NCI-H2227 treated with DMSO at 0.1 percent for 48 hours (cell line): ENCODE measurements at regions not wholly inside any gene's neighbourhood (a gene's known extent, or its start where the extent isn't known, plus 50 kb on each side); places are given as distances from the start of the nearest gene placed in this dataset.

ENCODE experiments used
- DNase-seq: peaks from one replicate; lab custom pipeline; 2025; lab: John Stamatoyannopoulos, UW

DNA sequence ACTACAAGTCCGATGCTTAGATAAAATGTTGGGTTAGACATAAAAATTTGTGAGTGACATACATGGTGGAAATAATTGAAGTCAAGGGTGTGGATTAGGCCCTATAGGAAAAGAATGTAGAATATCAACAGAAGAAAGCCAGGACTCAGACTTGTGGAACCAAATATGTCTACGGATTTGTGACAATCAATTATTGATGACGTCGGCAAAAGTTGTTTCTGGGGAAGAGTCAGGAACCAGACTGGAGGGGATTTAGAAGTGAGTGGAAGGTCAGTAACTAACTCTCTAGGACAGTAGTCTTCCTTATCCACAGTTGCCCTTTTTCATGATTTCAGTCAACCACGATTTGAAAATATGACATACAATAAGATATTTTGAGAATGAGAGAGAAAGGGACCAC is 130.9 kb upstream of the TANK start:
- no peak for DNase-seq

DNA sequence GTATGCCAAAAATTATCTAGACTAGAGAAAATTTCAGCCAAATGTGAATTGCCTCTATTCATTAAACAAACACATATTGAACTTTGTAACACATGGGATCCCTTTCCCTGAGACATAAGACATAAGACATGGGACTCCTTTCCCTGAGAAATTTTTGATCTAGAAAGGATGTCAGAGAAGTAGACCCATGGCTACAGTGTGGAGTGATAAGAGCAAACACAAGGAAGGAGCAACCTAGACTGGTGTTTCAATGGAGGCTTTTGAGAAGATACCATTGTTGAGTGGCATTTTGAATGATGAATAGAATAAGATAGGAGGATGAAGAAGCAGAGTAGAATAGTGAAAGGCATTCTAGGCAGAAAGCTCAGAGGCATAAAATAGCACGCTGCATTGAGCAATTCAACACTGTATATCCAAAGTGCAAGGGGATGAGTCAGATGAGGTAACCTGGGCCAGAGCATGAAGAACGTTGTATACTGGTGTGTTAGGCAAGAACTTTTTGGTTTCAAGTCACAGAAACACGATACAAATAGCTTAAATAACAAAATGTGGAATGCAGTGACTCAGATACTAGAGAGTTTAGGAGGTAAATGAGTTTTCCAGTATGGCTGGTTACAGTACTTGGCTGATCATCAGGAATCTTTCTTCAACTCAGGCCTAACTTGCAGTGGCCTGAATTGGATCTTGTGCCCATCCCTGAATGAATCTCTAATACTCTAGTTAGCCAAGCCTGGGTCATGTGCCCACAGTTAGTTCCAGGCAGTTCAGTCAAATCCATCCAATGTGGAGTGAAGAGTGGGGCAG is 129.8 kb upstream of the TANK start:
- DNase-seq = no peak

DNA sequence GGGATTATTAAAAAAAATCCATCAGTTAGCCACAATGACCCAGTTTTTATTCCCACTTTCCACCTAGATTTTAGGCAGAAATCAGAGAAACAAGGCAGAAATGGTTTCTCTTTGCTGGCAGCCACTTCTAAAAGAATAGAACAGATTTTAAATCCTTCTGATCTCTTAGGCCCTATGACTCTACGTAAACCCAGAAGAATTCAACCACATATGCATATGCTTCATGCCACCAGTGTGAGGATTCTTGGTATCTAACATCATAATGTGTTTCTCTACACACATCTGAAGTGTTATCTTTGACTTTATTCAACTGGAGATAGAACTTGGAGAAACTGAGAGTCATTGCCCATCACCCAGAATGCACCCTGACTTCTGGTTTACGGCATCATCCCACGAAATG is 128.7 kb upstream of the TANK start:
- DNase-seq = no peak

DNA sequence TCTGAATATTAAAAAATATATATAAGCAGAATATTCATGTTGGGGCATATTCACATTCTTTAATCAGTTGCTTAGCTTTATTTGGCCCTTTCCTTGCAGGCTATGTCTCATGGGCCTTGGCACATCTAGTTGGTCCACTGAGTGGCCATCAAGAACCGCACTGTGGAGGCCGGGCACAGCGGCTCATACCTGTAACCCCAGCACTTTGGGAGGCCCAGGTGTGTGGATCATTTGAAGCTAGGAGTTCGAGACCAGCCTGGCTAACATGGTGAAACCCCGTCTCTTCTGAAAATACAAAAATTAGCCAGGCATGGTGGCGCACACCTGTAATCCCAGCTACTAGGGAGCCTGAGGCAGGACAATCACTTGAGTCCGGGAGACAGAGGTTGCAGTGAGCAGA is 127.6 kb upstream of the TANK start:
- no peak for DNase-seq

DNA sequence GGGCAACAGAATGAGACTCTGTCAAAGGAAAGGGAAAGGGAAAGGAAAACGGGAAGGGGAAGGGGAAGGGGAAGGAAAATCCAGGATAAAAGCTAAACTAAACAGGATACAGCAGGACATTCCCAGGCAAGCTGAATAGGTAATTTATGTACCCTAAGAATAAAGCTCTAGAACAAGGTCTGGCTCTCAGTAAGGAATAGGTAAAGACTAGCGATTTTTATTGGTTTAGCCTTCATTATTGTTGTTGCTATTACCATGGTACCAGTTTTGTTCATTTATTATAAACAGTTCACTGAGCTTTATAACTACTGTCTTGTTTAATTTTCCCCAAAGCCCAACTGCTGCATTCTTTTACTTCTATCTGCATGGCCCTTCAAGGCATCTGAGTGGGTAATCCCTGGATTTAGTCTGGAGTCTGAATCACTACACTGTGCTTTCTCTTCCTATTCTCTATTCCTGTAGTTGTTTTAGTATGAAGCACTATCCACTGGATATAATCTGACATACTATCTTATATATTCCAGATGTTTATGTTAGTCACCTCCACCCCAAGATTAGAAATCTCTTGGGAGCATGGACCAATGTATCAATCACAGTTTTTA is 127.1 kb upstream of the TANK start:
- no peak for DNase-seq

DNA sequence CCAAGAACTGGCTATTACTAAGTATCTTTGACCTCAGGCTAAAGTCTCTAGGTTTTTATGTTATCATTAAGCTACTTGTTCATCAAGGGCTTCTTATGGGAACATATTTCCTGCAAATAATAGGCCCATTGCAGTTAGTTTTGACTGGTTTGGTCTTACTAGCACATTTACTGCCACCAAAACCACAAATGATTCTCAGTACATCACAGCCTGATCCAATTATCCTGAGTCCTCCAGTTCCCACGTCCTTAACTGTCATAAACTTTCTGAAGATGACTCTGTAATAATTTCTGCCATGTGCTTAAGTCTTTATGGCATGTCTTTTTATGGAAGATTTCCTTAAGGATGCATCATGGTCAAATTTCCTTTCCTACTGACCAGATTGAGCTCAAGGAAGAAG is 123.3 kb upstream of the TANK start:
- DNase-seq = no peak

DNA sequence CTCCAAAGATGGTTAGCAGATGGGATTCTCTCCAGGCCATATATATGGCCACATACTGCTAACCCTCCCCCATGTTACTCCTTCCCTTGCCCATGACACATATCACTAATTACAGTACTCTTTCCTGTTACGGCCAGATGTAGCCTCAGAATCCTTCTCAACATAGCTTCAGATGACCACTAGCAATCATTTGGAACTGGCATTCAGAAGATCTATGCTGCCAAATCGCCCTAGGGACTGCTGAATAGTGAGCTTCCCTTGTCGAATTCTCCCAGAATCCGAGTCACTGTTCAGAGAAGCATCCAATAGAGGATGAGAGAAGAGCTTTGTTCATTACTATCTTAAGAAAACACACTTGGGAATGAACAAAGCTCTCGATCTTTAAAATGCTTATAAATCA is 121.2 kb upstream of the TANK start:
- DNase-seq = no peak

DNA sequence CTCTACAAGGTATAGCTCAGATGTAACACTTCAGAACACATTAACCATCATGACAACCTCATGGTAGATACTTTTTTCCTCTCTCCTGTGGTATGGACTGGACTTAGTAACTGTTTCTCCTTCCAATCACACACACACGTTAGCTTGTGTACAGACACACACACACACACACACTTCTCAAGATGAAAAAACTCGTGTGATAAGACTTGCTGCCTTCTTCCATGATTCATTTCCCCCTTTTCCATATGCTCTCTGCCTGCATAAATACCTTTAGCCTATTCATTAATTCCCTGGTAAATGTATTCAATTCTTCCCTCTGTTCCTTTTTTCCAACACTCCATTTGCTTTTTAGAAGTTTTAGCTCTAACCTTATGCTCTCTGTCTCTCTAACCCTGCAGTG is 118.9 kb upstream of the TANK start:
- no peak for DNase-seq

DNA sequence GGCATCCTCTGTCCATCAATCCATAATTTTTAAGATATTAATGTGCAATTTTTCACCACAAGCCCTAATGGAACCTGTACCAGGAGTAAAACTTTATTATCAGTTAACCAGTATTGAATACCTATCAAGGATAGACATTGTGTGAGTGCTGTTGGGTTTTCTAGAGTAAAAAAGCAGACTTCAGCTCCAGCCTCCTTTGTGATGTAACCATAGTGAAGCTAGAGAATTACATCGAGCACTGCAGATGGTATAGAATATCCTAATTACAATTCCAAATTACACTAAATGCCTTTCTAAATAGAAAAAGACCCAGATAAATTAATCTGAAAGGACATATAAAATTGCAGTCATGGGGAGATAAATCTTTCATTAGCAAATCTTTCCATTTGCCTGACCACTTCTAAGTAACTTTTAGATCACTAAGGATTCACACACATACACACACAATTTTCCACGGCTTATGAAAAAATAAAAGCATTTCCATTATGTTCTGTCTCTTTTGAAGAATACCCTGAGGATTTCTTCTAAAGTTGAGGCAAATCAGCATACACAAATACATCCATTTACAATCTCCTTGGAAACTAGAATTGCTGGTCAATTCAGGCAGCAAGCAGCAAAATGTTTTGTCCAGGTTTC is 117.1 kb upstream of the TANK start:
- no peak for DNase-seq

DNA sequence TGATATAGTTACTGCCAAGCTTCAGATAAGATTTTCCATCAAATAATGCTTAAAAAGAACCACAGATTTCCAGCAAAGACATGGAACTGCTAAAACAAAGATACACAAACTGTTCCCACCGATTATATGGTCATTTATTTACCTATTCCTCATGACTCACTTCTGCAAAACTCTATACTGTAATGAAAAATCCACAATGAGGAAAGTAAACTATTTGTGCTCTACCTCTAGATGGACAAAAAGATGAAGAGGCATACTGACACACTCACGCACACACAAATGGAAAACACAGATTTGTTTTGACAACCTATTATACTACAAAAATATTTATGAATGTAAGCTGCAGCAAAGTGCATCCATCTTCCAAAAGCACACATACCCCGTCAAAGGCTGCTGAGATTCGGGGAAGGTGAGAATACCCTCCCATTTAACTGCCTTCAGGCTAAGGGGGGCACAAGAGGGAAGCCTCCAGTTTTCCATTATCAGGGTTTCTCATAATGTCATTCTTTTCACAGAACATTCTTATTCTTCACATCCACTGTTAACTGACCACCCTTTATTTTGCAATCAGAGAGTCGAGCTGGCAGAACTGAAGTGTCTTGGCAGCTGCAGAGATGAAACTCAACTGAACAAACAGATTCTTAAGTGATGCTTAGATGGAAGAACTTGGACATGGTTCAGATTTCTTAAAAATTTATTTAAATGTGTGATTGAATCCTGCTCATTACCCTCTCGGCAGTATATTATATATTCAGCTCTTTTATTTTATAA is 115.9 kb upstream of the TANK start:
- DNase-seq = no peak

DNA sequence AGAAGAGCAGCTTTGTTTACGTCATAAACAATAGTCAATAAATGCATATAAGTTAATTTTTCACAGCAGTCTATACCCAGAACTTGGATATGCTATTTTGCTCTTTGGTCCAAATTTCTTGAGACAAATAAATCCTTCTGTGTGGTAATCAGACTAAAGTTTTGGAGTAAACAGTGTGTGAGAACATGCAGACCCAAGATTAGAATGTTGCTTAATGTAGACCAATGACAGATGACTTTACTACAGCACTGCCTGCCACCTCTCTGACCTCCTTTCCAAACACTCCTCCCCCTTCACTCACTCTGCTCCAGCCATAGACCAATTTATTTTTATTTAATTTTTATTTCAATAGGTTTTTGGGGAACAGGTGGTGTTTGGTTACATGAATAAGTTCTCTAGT is 115.3 kb upstream of the TANK start:
- no peak for DNase-seq

DNA sequence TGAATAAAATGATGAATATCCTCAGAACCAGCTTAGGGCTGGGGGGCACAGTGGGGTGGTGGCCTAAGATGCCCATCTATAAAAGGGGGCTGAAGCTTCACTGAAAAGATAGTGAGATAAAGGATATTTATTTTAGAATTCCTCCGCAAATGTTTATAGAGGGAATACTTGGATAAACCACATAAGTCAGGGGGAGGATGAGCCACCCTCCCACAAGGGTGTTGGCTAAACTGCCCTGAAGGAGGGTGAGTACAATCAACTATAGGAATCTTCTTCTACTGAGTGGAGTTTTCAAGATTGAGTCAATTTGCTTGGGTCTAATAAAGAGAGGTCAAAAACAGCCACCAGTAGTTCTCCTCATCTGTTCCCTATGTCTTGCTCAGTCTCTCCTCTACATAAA is 114.5 kb upstream of the TANK start:
- no peak for DNase-seq

DNA sequence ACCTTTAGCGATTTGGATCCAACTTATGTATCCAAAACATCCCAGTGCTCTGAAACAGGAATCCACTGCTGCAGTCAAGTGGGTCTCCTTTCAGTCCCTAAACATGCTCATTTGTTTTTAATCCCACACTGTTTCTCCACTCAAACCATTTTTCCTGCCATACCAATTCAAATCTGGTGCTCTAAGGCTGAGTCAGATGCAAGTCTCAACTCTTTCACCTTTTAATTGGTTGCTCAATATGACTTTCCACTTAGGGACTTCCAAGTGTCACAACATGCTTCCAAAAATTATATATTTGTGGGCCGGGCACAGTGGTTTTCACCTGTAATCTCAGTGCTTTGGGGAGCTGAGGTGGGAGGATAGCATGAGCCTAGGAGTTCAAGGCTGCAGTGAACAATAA is 113.4 kb upstream of the TANK start:
- no peak for DNase-seq

DNA sequence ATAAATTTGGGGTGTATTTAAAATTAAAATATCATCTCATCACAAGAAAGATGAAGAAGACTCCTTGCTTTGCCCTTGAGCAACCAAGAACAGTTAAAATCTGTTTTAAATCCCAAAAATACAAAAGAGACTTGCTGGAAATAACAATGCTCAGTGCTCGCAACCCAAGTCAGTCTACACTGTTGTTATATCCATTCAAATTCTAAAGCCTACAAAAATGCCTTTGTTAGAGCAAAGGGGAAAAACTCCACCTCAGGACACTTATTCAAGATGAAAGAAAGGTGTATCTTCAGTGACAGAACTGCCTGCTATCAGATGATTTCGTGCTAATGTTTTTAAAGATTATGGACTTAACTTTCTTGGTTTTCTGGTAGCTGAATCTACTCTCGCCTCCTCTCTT is 111.9 kb upstream of the TANK start:
- no peak for DNase-seq

DNA sequence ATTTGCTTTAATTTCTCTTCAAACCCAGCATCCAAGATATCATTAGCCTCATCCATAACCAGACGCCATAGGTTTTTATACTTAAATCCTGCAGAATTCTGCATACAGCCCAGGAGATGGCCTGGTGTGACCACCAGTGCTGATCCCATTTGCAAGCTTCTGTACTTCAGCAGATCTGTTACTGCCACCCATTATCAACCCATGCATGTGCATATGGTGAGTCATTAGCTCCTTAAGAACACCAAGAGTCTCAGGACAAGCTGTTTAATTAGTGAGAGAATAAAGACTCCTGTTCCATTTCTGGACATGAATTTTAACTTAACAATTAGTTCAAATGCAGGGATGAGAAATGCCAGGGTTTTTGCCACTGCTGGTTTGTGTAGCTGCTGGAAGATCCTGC is 110.7 kb upstream of the TANK start:
- DNase-seq = no peak

DNA sequence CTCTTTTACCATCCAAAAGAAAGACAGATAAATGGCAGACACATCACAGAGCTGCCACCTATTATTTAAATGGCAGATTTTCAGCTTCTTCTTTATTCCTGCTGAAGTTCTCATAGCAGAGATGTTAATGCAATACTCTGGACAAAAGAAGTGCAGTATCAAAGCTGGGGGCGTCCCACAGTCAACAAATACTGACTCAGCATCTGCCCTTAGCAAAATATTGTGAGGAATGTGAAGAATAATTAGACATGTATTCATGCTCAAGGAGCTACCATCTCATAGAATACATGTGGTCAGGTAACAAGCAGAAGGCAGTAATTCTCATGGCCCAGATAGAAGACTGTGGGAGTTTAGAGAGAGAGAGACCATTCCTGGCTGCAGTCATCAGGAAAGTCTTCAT is 108.0 kb upstream of the TANK start:
- no peak for DNase-seq

DNA sequence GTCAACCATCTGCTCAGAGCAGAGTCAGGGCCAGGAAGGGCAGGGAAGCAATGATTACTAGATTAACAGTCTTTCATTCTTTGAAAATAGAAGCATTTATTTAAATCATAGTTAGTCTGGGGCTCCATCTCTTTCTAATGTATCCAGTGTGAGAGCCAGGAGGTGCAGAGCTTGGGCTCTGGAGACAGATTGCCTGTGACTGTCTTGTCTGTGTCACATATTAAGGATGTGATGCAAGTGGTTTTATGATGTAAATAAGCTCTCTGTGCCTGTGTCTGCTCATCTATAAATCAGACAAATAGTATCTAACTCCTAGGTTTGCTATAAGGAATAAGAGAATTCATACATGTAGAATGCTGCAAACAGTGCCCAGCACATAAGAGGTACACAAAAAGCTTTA is 104.9 kb upstream of the TANK start:
- no peak for DNase-seq

DNA sequence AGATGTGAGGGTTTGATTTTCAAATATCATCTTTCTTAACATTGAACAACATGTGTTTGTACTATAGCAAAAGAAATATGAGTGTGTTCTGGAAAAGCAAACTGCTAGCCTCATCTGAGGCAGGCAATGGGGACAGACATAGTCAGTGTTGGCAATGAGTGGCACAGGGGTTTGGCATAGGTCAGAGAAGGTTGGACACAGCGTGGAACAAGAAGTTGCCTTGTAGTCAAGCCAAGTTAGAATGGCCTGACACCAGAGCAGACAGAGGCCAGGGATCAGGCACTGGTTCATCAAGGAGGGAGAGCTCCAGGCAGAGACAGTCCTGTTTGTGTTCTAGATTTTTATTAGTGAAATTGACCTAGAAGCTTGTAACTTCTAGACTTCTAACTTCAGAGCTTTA is 100.8 kb upstream of the TANK start:
- DNase-seq = no peak

DNA sequence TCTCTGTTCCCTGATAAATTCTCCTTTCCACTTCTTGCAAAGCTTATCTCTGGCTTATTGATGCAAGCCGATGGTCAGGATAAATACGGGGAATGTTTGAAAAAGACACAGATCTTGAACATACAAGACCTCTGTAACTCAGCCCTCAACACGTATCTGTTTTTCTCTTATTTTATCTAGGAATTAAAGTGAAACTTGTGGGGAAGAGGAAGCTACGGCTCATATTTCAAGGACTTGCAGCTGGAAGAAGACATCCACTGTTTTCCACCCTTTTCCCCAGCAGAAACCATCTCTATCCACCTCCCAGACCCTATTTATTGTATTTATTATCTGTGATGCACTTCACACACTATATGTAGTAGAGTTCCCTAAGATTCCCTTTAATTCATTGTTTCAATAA is 98.4 kb upstream of the TANK start:
- DNase-seq = no peak

DNA sequence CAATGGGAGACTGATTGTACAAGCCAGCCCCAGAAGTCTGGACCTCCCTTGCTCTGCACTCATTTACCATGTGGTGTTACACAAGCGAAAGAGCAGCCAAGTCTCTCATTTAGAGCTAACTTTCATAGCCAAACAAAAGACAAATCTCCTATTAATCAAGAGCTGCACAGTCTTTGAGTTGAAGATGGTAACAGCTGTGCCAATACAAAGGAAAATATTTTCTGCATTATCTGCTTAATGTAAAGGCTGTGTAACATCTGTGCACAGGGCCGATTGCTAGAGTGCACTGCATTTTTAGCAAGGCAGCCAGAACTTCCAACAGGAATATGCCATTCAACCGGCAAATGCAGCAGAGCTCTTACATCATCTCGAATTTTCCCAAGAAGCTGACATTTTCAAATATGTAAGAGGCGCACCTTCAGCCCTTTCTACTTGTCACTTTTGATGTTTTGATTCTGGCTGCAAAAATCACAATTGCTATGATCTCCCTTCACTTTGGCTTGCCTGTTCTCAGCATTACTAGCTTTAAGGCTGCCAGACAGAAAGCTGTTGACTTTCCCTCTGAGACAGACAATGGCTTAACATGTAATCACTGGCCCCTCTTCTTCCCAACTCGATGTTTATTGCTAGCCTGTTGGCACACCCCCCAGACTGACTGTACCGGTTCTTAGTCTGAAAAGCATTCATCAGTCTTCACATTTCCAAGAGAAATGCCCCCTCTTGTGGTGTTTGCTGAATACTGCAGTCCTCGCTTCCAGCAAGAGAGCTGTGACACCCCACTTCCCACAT is 96.9 kb upstream of the TANK start:
- DNase-seq = peak; percentile 93

DNA sequence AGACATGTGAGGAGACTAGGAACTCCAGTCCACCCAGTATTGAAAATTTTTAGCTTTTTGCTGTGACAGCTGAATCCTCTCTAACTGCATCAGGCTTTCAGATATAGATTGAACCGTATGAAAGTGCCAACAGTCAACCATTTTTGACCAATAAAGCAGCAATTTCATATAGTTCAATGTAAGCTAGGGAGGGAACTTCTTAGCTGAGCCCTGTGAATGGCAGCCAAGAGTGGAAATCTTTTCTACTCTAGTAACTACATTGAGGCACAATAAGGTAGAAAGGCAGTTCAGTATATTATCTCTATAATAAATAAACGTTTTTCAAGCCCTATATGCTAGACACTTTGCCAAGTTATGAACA is 96.3 kb upstream of the TANK start:
- no peak for DNase-seq

DNA sequence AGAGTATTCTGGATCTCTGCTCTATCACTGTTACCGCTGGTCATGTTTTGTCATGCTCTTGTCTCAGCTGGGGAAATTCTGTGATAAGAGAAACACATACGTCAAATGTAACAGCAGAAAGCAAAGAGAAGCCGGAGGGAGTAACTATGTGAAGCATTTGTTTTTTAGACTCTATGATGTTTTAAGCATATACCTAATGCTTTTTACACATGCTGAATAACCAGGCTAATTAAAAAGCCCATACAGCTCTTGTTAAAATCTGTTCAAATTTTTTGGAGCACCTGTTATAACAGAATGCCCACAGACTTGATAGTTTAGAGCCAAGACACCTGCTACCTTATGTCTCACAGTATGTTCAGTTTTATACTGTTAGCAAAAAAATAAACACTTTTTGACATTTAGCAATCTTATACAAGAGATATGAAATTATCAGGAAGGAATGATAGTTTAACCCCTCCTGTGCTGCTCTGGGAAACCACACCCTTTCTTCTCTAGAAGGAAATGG is 92.3 kb upstream of the TANK start:
- no peak for DNase-seq
